PC-3 (cell line): ENCODE measurements at regions not wholly inside any gene's neighbourhood (a gene's known extent, or its start where the extent isn't known, plus 50 kb on each side); places are given as distances from the start of the nearest gene placed in this dataset.

ENCODE experiments used
- ATAC-seq: fragments of 200-7000 bp; cut with Tn5 transposase; 2 replicates; pipeline ENCODE4 v1.9.1; 2020; ENCODE audit warnings: mild to moderate bottlenecking, moderate library complexity
- BruUV-seq: library from RNA; stranded (reverse); fragments of 400-500 nt; replicated peaks from 2 replicates; lab custom pipeline; 2021; lab: Mats Ljungman, UMichigan
- CTCF ChIA-PET: fragments of 300-600 bp; sonication (Branson Sonifier 250); formaldehyde crosslinking; loops from one replicate; lab custom pipeline; 2022; ENCODE audit warnings: antibody characterized with exemption; lab: Charles Lee
- POLR2A ChIA-PET: fragments of 300-600 bp; sonication (Branson Sonifier 250); formaldehyde crosslinking; loops from one replicate; lab custom pipeline; 2022; ENCODE audit warnings: antibody characterized with exemption; ENCODE audit not compliant: unreplicated experiment; lab: Charles Lee
- DNase-seq: peaks from one replicate; pipeline ENCODE4 v3.0.0-alpha.2; 2015
- H2AFZ ChIP-seq: fragments of 300-600 bp; sonication (generic); 2 replicates; pipeline ENCODE4 v1.6.0; 2016; ENCODE audit warnings: antibody characterized with exemption, low read length
- H3F3A ChIP-seq: fragments of 300-600 bp; sonication (generic); one replicate; pipeline ENCODE4 v1.6.0; 2017; ENCODE audit warnings: antibody characterized with exemption, low read length, control low read depth, mild to moderate bottlenecking; ENCODE audit not compliant: unreplicated experiment
- H3K27ac ChIP-seq: fragments of 300-600 bp; sonication (generic); 2 replicates; pipeline ENCODE4 v1.5.1; 2016; ENCODE audit warnings: mild to moderate bottlenecking, low read length
- H3K27me3 ChIP-seq: fragments of 300-600 bp; sonication (generic); 2 replicates; pipeline ENCODE4 v1.6.1; 2016; ENCODE audit warnings: low read length, mixed read lengths
- H3K36me3 ChIP-seq: fragments of 300-600 bp; sonication (generic); 2 replicates; pipeline ENCODE4 v1.6.1; 2016; ENCODE audit warnings: low read depth, mixed run types, low read length, mixed read lengths
- H3K4me1 ChIP-seq: fragments of 300-600 bp; sonication (generic); 2 replicates; pipeline ENCODE4 v1.5.1; 2016; ENCODE audit warnings: low read length; ENCODE audit not compliant: insufficient read depth
- H3K4me2 ChIP-seq: fragments of 300-600 bp; sonication (generic); 2 replicates; pipeline ENCODE4 v1.6.0; 2016; ENCODE audit warnings: low read length
- H3K4me3 ChIP-seq: fragments of 300-600 bp; sonication (generic); 2 replicates; pipeline ENCODE4 v1.5.1; 2016; ENCODE audit warnings: mild to moderate bottlenecking, low read length, mixed read lengths
- H3K79me2 ChIP-seq: fragments of 300-600 bp; sonication (generic); 2 replicates; pipeline ENCODE4 v1.6.1; 2017; ENCODE audit warnings: low read length, mixed read lengths
- H3K9ac ChIP-seq: fragments of 300-600 bp; sonication (generic); 2 replicates; pipeline ENCODE4 v1.6.0; 2016; ENCODE audit warnings: mild to moderate bottlenecking, low read length
- H3K9me2 ChIP-seq: fragments of 300-600 bp; sonication (generic); replicated peaks from 2 replicates; pipeline ENCODE4 v1.6.1; 2016; ENCODE audit warnings: mixed run types, low read length, mixed read lengths
- H3K9me3 ChIP-seq: fragments of 300-600 bp; sonication (generic); 2 replicates; pipeline ENCODE4 v1.6.1; 2016; ENCODE audit warnings: low read length, mixed read lengths
- H4K20me1 ChIP-seq: fragments of 300-600 bp; sonication (generic); 2 replicates; pipeline ENCODE4 v1.6.1; 2016; ENCODE audit warnings: low read length, mixed read lengths
- EZH2 ChIP-seq: fragments of 300-600 bp; sonication (generic); IDR thresholded peaks from one replicate; pipeline ENCODE4 v1.6.1; 2017; ENCODE audit warnings: antibody characterized with exemption, mild to moderate bottlenecking, low read length; ENCODE audit not compliant: unreplicated experiment
- EZH2phosphoT487 ChIP-seq: fragments of 300-600 bp; sonication (generic); IDR thresholded peaks from 2 replicates; pipeline ENCODE4 v1.6.1; 2018; ENCODE audit warnings: mild to moderate bottlenecking, antibody characterized with exemption, low read length, borderline replicate concordance
- intact Hi-C: fragments of 100-400 bp; cut with micrococcal nuclease; formaldehyde crosslinking; loops from 2 replicates; pipeline ENCODE4 v1.9.0; 2023
- TF ChIP-seq, protein P1 (sequence below): fragments of 300-600 bp; sonication (generic); conservative IDR thresholded peaks from 2 replicates; pipeline ENCODE4 v1.5.1; 2017; ENCODE audit warnings: antibody characterized with exemption, low read depth, mild to moderate bottlenecking, low read length

DNA sequence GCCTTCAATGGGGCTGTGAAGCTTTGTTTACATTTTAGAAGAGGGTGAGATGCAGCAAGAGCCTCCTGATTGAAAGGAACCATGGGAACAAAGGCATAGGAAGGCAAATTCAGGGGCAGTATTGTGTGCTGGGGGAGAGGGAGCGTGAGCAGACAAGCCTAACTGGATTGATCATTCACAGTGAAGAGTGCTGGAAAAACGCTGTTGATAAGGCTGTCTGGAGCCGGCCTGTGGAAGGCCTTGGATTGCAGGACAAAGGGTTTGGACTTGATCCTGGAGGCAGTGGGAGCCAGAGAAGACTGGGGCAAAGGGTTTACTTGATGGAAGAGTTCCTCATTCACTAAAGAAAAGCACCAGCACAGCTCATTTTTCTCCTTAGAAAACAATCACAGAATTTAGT is 160.5 kb downstream of the PAH start:
- intact Hi-C loops = no loop called here
- no peak overlapping the region for H3K9ac ChIP-seq
- TF ChIP-seq EZH2 (no peak), EZH2phosphoT487 (no peak)
- TF ChIP-seq, protein P1, sequence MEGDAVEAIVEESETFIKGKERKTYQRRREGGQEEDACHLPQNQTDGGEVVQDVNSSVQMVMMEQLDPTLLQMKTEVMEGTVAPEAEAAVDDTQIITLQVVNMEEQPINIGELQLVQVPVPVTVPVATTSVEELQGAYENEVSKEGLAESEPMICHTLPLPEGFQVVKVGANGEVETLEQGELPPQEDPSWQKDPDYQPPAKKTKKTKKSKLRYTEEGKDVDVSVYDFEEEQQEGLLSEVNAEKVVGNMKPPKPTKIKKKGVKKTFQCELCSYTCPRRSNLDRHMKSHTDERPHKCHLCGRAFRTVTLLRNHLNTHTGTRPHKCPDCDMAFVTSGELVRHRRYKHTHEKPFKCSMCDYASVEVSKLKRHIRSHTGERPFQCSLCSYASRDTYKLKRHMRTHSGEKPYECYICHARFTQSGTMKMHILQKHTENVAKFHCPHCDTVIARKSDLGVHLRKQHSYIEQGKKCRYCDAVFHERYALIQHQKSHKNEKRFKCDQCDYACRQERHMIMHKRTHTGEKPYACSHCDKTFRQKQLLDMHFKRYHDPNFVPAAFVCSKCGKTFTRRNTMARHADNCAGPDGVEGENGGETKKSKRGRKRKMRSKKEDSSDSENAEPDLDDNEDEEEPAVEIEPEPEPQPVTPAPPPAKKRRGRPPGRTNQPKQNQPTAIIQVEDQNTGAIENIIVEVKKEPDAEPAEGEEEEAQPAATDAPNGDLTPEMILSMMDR = no peak
- H3F3A ChIP-seq = no peaks in the 10 kb centered on the region
- no peak overlapping the region for H3K4me3 ChIP-seq
- no peaks in the 10 kb centered on the region for H3K4me1 ChIP-seq
- no peaks in the 10 kb centered on the region for H4K20me1 ChIP-seq
- ATAC-seq = no peak
- POLR2A ChIA-PET = no interaction called here
- DNase-seq = no peak
- no peak overlapping the region for H2AFZ ChIP-seq
- no peaks in the 10 kb centered on the region for H3K9me3 ChIP-seq
- no peaks in the 10 kb centered on the region for H3K79me2 ChIP-seq
- BruUV-seq = no TSS peak
- peaks cover 6% of the 10 kb centered on the region; the same call in 1 of the 2 replicates for H3K27me3 ChIP-seq
- H3K9me2 ChIP-seq = no peaks in the 10 kb centered on the region
- H3K4me2 ChIP-seq = no peak overlapping the region
- H3K27ac ChIP-seq = no peak overlapping the region
- H3K36me3 ChIP-seq = no peaks in the 10 kb centered on the region
- CTCF ChIA-PET = no interaction called here

DNA sequence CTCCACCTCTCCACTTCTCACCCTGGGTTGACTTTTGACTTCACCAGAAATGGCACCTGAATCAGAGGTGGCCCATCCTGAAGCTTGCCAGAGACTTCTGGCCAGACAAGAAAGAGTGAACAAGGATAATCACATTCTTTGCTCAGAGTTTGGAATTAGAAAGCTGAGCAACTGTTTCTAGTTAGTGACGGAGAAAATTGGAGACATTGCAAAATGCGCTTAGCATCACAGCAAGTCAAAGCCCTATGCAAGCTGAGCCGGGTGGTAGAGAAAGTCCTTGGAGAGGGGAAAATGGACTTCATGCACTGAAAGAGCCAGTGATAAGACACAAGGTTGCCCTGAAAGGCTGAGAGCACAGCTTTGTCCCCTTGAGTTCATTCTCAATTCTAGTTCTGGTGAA is 161.8 kb downstream of the PAH start:
- H3K9me3 ChIP-seq = no peaks in the 10 kb centered on the region
- CTCF ChIA-PET = no interaction called here
- H2AFZ ChIP-seq = no peak overlapping the region
- intact Hi-C loops = no loop called here
- H3K4me3 ChIP-seq = no peak overlapping the region
- no peak overlapping the region for H3K27ac ChIP-seq
- no peak overlapping the region for H3K4me2 ChIP-seq
- H3K9me2 ChIP-seq = no peaks in the 10 kb centered on the region
- TF ChIP-seq EZH2phosphoT487 = no peak
- TF ChIP-seq, protein P1 = no peak
- no peaks in the 10 kb centered on the region for H4K20me1 ChIP-seq
- no peaks in the 10 kb centered on the region for H3F3A ChIP-seq
- POLR2A ChIA-PET = no interaction called here
- BruUV-seq = no TSS peak
- no peak overlapping the region for H3K9ac ChIP-seq
- DNase-seq = no peak
- H3K79me2 ChIP-seq = no peaks in the 10 kb centered on the region
- peaks cover 6% of the 10 kb centered on the region; the same call in 1 of the 2 replicates for H3K27me3 ChIP-seq
- no peaks in the 10 kb centered on the region for H3K4me1 ChIP-seq
- no peak for ATAC-seq
- no peaks in the 10 kb centered on the region for H3K36me3 ChIP-seq

DNA sequence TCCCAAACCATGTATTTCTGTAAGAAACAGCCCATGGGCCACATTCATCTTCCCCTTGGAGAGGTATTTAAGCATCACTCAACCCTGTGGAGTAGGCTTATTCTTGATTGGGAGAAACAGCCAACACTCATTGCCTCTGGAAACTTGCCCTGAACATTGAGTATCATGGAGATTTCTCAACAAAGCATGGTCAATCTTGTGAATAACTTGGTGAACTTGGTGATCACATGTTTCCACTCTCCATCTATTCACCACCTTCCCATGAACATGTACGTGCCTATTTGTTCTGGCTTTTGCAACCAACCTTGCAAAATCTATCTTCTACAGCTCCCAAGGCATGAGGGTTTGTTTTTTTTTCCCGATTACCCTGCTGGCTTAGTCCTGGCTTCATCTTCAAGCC is 163.2 kb downstream of the PAH start:
- H4K20me1 ChIP-seq = no peaks in the 10 kb centered on the region
- BruUV-seq = no TSS peak
- no peak overlapping the region for H2AFZ ChIP-seq
- no peak overlapping the region for H3K4me2 ChIP-seq
- H3K9ac ChIP-seq = no peak overlapping the region
- no peaks in the 10 kb centered on the region for H3K79me2 ChIP-seq
- peaks cover 6% of the 10 kb centered on the region; the same call in 1 of the 2 replicates for H3K27me3 ChIP-seq
- H3K36me3 ChIP-seq = no peaks in the 10 kb centered on the region
- DNase-seq (no peak), ATAC-seq (no peak)
- H3K9me3 ChIP-seq = no peaks in the 10 kb centered on the region
- POLR2A ChIA-PET = no interaction called here
- no peaks in the 10 kb centered on the region for H3K4me1 ChIP-seq
- no peaks in the 10 kb centered on the region for H3K9me2 ChIP-seq
- H3K27ac ChIP-seq = no peak overlapping the region
- no peaks in the 10 kb centered on the region for H3F3A ChIP-seq
- no peak overlapping the region for H3K4me3 ChIP-seq
- intact Hi-C loops = no loop called here
- CTCF ChIA-PET = no interaction called here
- TF ChIP-seq, protein P1 = no peak
- TF ChIP-seq EZH2 = no peak
- TF ChIP-seq EZH2phosphoT487 = no peak
